Thymus (tissue), 11 donors: ENCODE measurements at regions not wholly inside any gene's neighbourhood (a gene's known extent, or its start where the extent isn't known, plus 50 kb on each side); places are given as distances from the start of the nearest gene placed in this dataset.

Experiments used
- DNase-seq, 9 donors: peaks; one replicate each; pipeline ENCODE4 v3.0.0-alpha.2; 2013; ENCODE audit warnings: low spot score in 9 of 9, low read depth in 6 of 9, missing footprints in 1 of 9
- H3K27ac ChIP-seq, 2 donors: one replicate each; pipeline ENCODE4 v1.5.1; 2013; ENCODE audit warnings: control low read depth in 1 of 2, low read depth in 1 of 2, low read length in 1 of 2, mild to moderate bottlenecking in 1 of 2, moderate library complexity in 1 of 2
- H3K27me3 ChIP-seq, 2 donors: one replicate each; pipeline ENCODE4 v1.5.1; 2013; ENCODE audit warnings: low read length in 1 of 2; ENCODE audit not compliant: control insufficient read depth in 2 of 2, insufficient read depth in 1 of 2
- H3K36me3 ChIP-seq, 2 donors: one replicate each; pipeline ENCODE4 v1.5.1; 2013; ENCODE audit warnings: low read length in 1 of 2, mild to moderate bottlenecking in 1 of 2, moderate library complexity in 1 of 2; ENCODE audit not compliant: control insufficient read depth in 2 of 2, insufficient read depth in 2 of 2
- H3K4me1 ChIP-seq, 2 donors: one replicate each; pipeline ENCODE4 v1.5.1; 2013; ENCODE audit warnings: low read length in 2 of 2; ENCODE audit not compliant: control insufficient read depth in 2 of 2, insufficient read depth in 2 of 2
- H3K4me3 ChIP-seq, 2 donors: one replicate each; pipeline ENCODE4 v1.5.1; 2013; ENCODE audit warnings: low read length in 2 of 2, control low read depth in 1 of 2, mild to moderate bottlenecking in 1 of 2
- H3K9me3 ChIP-seq, 2 donors: one replicate each; pipeline ENCODE4 v1.5.1; 2013; ENCODE audit warnings: low read length in 1 of 2, mild to moderate bottlenecking in 1 of 2; ENCODE audit not compliant: control insufficient read depth in 2 of 2, insufficient read depth in 1 of 2
- WGBS: extraction: QIAGEN DNeasy Blood & Tissue Kit; methylation state at CpG from one replicate; pipeline ENCODE4 v1.1.7; 2013; 5-methylcytosine and 5-hydroxymethylcytosine counted together
- donor health status: healthy.

- no peaks in the 10 kb centered on the region for H3K4me1 ChIP-seq
- no peaks in the 10 kb centered on the region for H3K9me3 ChIP-seq
- no peaks in the 10 kb centered on the region for H3K36me3 ChIP-seq
- 83% methylated on average over 9 of the region's 9 CpGs for WGBS
- no peak overlapping the region for H3K27ac ChIP-seq
- peaks cover 0 to 9% of the 10 kb centered on the region in 2 donors for H3K27me3 ChIP-seq
- H3K4me3 ChIP-seq: no peak overlapping the region
- DNase-seq: no peak
Measured at GRCh38 chr2:12824778-12825379, 108.1 kb downstream of the TRIB2 start.

GRCh38 chr2:12826781-12827180 is 110.0 kb downstream of the TRIB2 start:
- Histone ChIP-seq H3K4me1 (no peaks in the 10 kb centered on the region), H3K4me3 (no peak overlapping the region)
- WGBS: 96% methylated on average over 3 of the region's 3 CpGs

GRCh38 chr2:12827721-12828120 is 111.0 kb downstream of the TRIB2 start:
- no peak for DNase-seq
- WGBS: 92% methylated on average over 7 of the region's 7 CpGs

More at GRCh38 chr2:12826781-12827180, 110.0 kb downstream of the TRIB2 start:
- Histone ChIP-seq H3K27ac (no peak overlapping the region), H3K36me3 (no peaks in the 10 kb centered on the region), H3K9me3 (no peaks in the 10 kb centered on the region), H3K27me3 (peaks cover 0 to 9% of the 10 kb centered on the region in 2 donors)
- no peak for DNase-seq

GRCh38 chr2:12828980-12829379 is 112.2 kb downstream of the TRIB2 start:
- Histone ChIP-seq H3K36me3 (no peaks in the 10 kb centered on the region), H3K27me3 (peaks cover 0 to 6% of the 10 kb centered on the region in 2 donors), H3K9me3 (no peaks in the 10 kb centered on the region), H3K27ac (no peak overlapping the region), H3K4me1 (no peaks in the 10 kb centered on the region), H3K4me3 (no peak overlapping the region)
- 91% methylated on average over 8 of the region's 8 CpGs for WGBS
- no peak for DNase-seq

More at GRCh38 chr2:12827721-12828120, 111.0 kb downstream of the TRIB2 start:
- peaks cover 0 to 9% of the 10 kb centered on the region in 2 donors for H3K27me3 ChIP-seq
- no peak overlapping the region for H3K4me3 ChIP-seq
- H3K36me3 ChIP-seq: no peaks in the 10 kb centered on the region
- no peak overlapping the region for H3K27ac ChIP-seq
- H3K9me3 ChIP-seq: no peaks in the 10 kb centered on the region
- no peaks in the 10 kb centered on the region for H3K4me1 ChIP-seq

GRCh38 chr2:12831016-12831415 is 114.3 kb downstream of the TRIB2 start:
- no peak overlapping the region for H3K4me3 ChIP-seq
- 96% methylated on average over 1 of the region's 1 CpG for WGBS
- DNase-seq: no peak

GRCh38 chr2:12834239-12834638 is 117.5 kb downstream of the TRIB2 start:
- no peak overlapping the region for H3K27ac ChIP-seq
- no peaks in the 10 kb centered on the region for H3K4me1 ChIP-seq
- H3K4me3 ChIP-seq: no peak overlapping the region
- H3K9me3 ChIP-seq: no peaks in the 10 kb centered on the region
- no peaks in the 10 kb centered on the region for H3K36me3 ChIP-seq
- no peak for DNase-seq
- H3K27me3 ChIP-seq: no peaks in the 10 kb centered on the region
- 90% methylated on average over 3 of the region's 3 CpGs for WGBS

More at GRCh38 chr2:12831016-12831415, 114.3 kb downstream of the TRIB2 start:
- Histone ChIP-seq H3K27ac (no peak overlapping the region), H3K9me3 (no peaks in the 10 kb centered on the region), H3K36me3 (no peaks in the 10 kb centered on the region), H3K4me1 (no peaks in the 10 kb centered on the region), H3K27me3 (peaks cover 0 to 2% of the 10 kb centered on the region in 2 donors)

GRCh38 chr2:12835733-12836132 is 119.0 kb downstream of the TRIB2 start:
- WGBS: 34% methylated on average over 4 of the region's 4 CpGs

GRCh38 chr2:12839339-12839738 is 122.6 kb downstream of the TRIB2 start:
- Histone ChIP-seq H3K9me3 (no peaks in the 10 kb centered on the region), H3K36me3 (no peaks in the 10 kb centered on the region), H3K27ac (no peak overlapping the region), H3K4me1 (no peaks in the 10 kb centered on the region), H3K4me3 (no peak overlapping the region), H3K27me3 (peaks cover 0 to 3% of the 10 kb centered on the region in 2 donors)
- no peak for DNase-seq
- 93% methylated on average over 2 of the region's 2 CpGs for WGBS

More at GRCh38 chr2:12835733-12836132, 119.0 kb downstream of the TRIB2 start:
- Histone ChIP-seq H3K4me3 (no peak overlapping the region), H3K4me1 (no peaks in the 10 kb centered on the region), H3K27ac (no peak overlapping the region), H3K36me3 (no peaks in the 10 kb centered on the region), H3K9me3 (no peaks in the 10 kb centered on the region), H3K27me3 (no peaks in the 10 kb centered on the region)
- DNase-seq: no peak

GRCh38 chr2:12841021-12841420 is 124.3 kb downstream of the TRIB2 start:
- no peak overlapping the region for H3K4me3 ChIP-seq
- no peaks in the 10 kb centered on the region for H3K36me3 ChIP-seq
- no peaks in the 10 kb centered on the region for H3K4me1 ChIP-seq
- no peak overlapping the region for H3K27ac ChIP-seq
- no peaks in the 10 kb centered on the region for H3K9me3 ChIP-seq
- 94% methylated on average over 5 of the region's 5 CpGs for WGBS
- peaks cover 0 to 7% of the 10 kb centered on the region in 2 donors for H3K27me3 ChIP-seq
- DNase-seq: no peak
